GM12872 (cell line): ENCODE measurements at regions not wholly inside any gene's neighbourhood (a gene's known extent, or its start where the extent isn't known, plus 50 kb on each side); places are given as distances from the start of the nearest gene placed in this dataset.

ENCODE experiments used
- TF ChIP-seq, protein P1 (sequence below): IDR thresholded peaks from 3 replicates; pipeline ENCODE4 v1.5.1; 2011; ENCODE audit warnings: low read depth, mild to moderate bottlenecking, low read length, moderate library complexity; ENCODE audit not compliant: insufficient read depth

DNA sequence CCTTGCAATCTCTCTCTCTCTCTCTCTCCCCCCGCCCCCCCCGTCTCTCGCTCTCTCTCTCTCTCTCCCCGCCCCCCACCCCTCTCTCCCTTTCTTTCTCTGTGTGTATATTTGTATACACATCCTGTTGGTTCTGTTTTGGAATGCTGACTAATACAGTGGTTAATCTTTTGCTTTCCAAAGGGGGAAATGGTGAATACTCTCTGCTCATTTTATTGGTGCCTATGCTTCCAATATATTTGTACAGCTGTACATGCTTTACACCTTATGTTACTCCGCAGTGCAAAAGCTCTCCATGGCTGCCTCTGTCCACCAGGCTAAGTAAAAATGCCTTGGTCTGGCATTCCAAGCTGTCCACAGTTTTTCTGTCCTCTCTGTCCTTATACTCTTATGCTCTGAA is 158.8 kb downstream of the RBMX2 start:
- TF ChIP-seq, protein P1, sequence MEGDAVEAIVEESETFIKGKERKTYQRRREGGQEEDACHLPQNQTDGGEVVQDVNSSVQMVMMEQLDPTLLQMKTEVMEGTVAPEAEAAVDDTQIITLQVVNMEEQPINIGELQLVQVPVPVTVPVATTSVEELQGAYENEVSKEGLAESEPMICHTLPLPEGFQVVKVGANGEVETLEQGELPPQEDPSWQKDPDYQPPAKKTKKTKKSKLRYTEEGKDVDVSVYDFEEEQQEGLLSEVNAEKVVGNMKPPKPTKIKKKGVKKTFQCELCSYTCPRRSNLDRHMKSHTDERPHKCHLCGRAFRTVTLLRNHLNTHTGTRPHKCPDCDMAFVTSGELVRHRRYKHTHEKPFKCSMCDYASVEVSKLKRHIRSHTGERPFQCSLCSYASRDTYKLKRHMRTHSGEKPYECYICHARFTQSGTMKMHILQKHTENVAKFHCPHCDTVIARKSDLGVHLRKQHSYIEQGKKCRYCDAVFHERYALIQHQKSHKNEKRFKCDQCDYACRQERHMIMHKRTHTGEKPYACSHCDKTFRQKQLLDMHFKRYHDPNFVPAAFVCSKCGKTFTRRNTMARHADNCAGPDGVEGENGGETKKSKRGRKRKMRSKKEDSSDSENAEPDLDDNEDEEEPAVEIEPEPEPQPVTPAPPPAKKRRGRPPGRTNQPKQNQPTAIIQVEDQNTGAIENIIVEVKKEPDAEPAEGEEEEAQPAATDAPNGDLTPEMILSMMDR, result no peak

DNA sequence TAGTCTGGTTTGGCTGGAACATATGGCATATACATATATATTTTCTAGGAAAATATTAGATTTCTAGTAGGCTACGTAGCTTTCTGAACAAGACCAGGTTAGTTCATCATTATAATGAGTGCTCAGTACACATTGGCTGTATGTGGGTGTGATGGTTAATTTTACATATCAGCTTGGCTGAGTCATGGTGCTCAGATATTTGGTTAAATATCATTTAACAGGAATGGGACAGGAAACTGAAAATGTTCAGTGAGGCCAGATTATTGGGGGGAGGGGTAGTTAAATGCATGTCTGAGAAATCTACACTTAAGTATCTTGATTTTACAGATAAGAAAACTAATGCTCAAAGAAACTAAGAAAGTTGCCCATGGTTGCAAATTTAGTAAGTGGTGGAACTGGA is 160.1 kb downstream of the RBMX2 start:
- TF ChIP-seq, protein P1, result no peak

DNA sequence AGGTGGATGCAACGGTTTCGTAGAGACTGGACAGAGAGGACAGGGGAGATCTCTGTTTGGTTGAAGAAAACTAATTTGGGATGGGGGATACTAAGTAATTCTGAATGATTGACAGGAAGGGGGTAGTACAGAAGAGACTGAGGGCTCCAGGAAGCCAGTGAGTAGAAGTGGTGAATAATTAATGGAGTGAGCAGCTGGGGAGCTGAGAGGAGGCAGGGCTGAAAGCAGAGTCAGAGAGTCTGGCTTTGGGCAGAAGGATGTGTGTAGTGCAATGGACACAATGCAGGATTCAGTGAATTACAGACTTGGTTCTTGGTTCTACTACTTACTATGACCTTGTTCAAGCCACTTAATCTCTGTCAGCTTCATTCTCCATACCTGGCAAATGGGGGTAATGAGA is 161.7 kb downstream of the RBMX2 start:
- TF ChIP-seq, protein P1, result no peak

DNA sequence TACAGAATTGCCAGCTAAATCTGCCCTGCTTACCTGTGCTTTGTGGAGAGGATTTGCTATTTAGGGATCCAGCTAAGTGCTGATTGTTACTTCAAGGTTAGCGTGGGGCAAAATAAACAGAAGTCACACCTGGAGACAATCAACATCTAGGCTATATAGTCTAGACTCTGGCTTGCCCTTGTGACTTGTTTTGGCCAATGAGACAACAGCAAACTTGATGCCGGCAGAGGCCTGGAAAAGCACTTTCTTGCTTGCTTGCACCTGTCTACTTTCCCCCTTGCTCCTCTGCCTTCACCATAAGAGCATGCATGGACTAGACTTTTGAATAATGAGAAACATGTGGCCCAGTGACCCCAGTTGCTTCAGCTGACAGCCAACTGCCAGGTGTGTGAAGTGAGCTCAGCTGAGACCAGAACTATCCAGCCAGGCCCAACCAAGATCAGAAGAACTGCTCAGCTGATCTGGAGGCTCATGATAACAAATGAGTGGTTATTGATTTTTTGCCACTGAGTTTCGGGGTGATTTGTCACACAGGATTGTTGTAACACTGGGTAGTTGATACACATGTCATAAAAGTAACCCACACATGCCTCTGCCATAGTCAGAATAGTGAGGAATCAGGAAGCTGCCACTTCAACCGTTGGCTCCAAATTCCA is 164.4 kb downstream of the RBMX2 start:
- TF ChIP-seq, protein P1, result no peak
